ENCODE measurements at regions not wholly inside any gene's neighbourhood (a gene's known extent, or its start where the extent isn't known, plus 50 kb on each side); places are given as distances from the start of the nearest gene placed in this dataset.

GRCh38 chr4:180567080-180567479 is 1676.1 kb upstream of the TENM3 start:
- no peaks in the 10 kb centered on the region for H3K27me3 Mint-ChIP-seq

GRCh38 chr4:180571516-180572055 is 1671.6 kb upstream of the TENM3 start:
- ATAC-seq (ENCODE audit: low read depth in 2 of 2): no peak
- Mint-ChIP-seq H3K4me3 (no peak overlapping the region), H3K4me1 (no peaks in the 10 kb centered on the region)

More at GRCh38 chr4:180567080-180567479, 1676.1 kb upstream of the TENM3 start:
- H3K36me3 ChIP-seq (ENCODE audit: control insufficient read depth, insufficient read depth, low read length): no peaks in the 10 kb centered on the region
- no peak overlapping the region for H3K27ac ChIP-seq (ENCODE audit: insufficient read depth, low read length, poor library complexity, severe bottlenecking)
- Mint-ChIP-seq H3K36me3 (no peaks in the 10 kb centered on the region), H3K4me1 (no peaks in the 10 kb centered on the region), H3K4me3 (no peak overlapping the region), H3K9me3 (peaks cover 0 to 13% (median 8%) of the 10 kb centered on the region in 7 donors), H3K27ac (no peak overlapping the region)
- ATAC-seq (ENCODE audit: low read depth in 2 of 2) (no peak), DNase-seq (no peak)
- no peak overlapping the region for H3K4me3 ChIP-seq (ENCODE audit: low read depth, low read length)
- H3K9me3 ChIP-seq (ENCODE audit: control insufficient read depth in 2 of 2, low read length in 2 of 2): no peaks in the 10 kb centered on the region
- H3K27me3 ChIP-seq (ENCODE audit: control insufficient read depth, insufficient read depth, low read length): no peaks in the 10 kb centered on the region
- no peaks in the 10 kb centered on the region for H3K4me1 ChIP-seq (ENCODE audit: control insufficient read depth, insufficient read depth, low read length, poor library complexity, severe bottlenecking)

GRCh38 chr4:180578175-180578574 is 1665.0 kb upstream of the TENM3 start:
- Histone ChIP-seq H3K27ac (ENCODE audit: insufficient read depth, low read length, poor library complexity, severe bottlenecking) (no peak overlapping the region), H3K4me3 (ENCODE audit: low read depth, low read length) (no peak overlapping the region), H3K4me1 (ENCODE audit: control insufficient read depth, insufficient read depth, low read length, poor library complexity, severe bottlenecking) (no peaks in the 10 kb centered on the region), H3K27me3 (ENCODE audit: control insufficient read depth, insufficient read depth, low read length) (no peaks in the 10 kb centered on the region), H3K9me3 (ENCODE audit: control insufficient read depth in 2 of 2, low read length in 2 of 2) (peaks cover 4% of the 10 kb centered on the region in 2 experiments), H3K36me3 (ENCODE audit: control insufficient read depth, insufficient read depth, low read length) (no peaks in the 10 kb centered on the region)
- no peak for DNase-seq
- no peak for ATAC-seq (ENCODE audit: low read depth in 2 of 2)
- Mint-ChIP-seq H3K4me3 (no peak overlapping the region), H3K4me1 (no peaks in the 10 kb centered on the region), H3K9me3 (peaks cover 0 to 15% (median 3%) of the 10 kb centered on the region in 7 donors), H3K36me3 (no peaks in the 10 kb centered on the region), H3K27me3 (no peaks in the 10 kb centered on the region), H3K27ac (no peak overlapping the region)

More at GRCh38 chr4:180571516-180572055, 1671.6 kb upstream of the TENM3 start:
- peaks cover 0 to 2% of the 10 kb centered on the region in 2 experiments for H3K9me3 ChIP-seq (ENCODE audit: control insufficient read depth in 2 of 2, low read length in 2 of 2)
- H3K4me1 ChIP-seq (ENCODE audit: control insufficient read depth, insufficient read depth, low read length, poor library complexity, severe bottlenecking): no peaks in the 10 kb centered on the region
- no peak for DNase-seq
- Mint-ChIP-seq H3K27me3 (no peaks in the 10 kb centered on the region), H3K36me3 (no peaks in the 10 kb centered on the region), H3K27ac (no peak overlapping the region), H3K9me3 (peaks cover 0 to 16% (median 7%) of the 10 kb centered on the region in 7 donors)
- no peak overlapping the region for H3K4me3 ChIP-seq (ENCODE audit: low read depth, low read length)
- H3K27me3 ChIP-seq (ENCODE audit: control insufficient read depth, insufficient read depth, low read length): no peaks in the 10 kb centered on the region
- no peak overlapping the region for H3K27ac ChIP-seq (ENCODE audit: insufficient read depth, low read length, poor library complexity, severe bottlenecking)
- H3K36me3 ChIP-seq (ENCODE audit: control insufficient read depth, insufficient read depth, low read length): no peaks in the 10 kb centered on the region

- no peaks in the 10 kb centered on the region for H3K27me3 Mint-ChIP-seq
- no peaks in the 10 kb centered on the region for H3K4me1 Mint-ChIP-seq
- DNase-seq (no peak), ATAC-seq (ENCODE audit: low read depth in 2 of 2) (no peak)
- Histone ChIP-seq H3K4me3 (ENCODE audit: low read depth, low read length) (no peak overlapping the region), H3K4me1 (ENCODE audit: control insufficient read depth, insufficient read depth, low read length, poor library complexity, severe bottlenecking) (no peaks in the 10 kb centered on the region), H3K9me3 (ENCODE audit: control insufficient read depth in 2 of 2, low read length in 2 of 2) (peaks cover 3 to 4% of the 10 kb centered on the region in 2 experiments), H3K36me3 (ENCODE audit: control insufficient read depth, insufficient read depth, low read length) (no peaks in the 10 kb centered on the region), H3K27me3 (ENCODE audit: control insufficient read depth, insufficient read depth, low read length) (no peaks in the 10 kb centered on the region), H3K27ac (ENCODE audit: insufficient read depth, low read length, poor library complexity, severe bottlenecking) (no peak overlapping the region)
- no peak overlapping the region for H3K4me3 Mint-ChIP-seq
- H3K36me3 Mint-ChIP-seq: no peaks in the 10 kb centered on the region
- no peak overlapping the region for H3K27ac Mint-ChIP-seq
- peaks cover 0 to 8% (median 2%) of the 10 kb centered on the region in 7 donors for H3K9me3 Mint-ChIP-seq
Measured at GRCh38 chr4:180581061-180581460, 1662.1 kb upstream of the TENM3 start.

- Mint-ChIP-seq H3K9me3 (peaks cover 0 to 11% (median 3%) of the 10 kb centered on the region in 7 donors), H3K27me3 (no peaks in the 10 kb centered on the region), H3K36me3 (no peaks in the 10 kb centered on the region), H3K4me3 (no peak overlapping the region), H3K4me1 (no peaks in the 10 kb centered on the region), H3K27ac (no peak overlapping the region)
- Histone ChIP-seq H3K36me3 (ENCODE audit: control insufficient read depth, insufficient read depth, low read length) (no peaks in the 10 kb centered on the region), H3K4me1 (ENCODE audit: control insufficient read depth, insufficient read depth, low read length, poor library complexity, severe bottlenecking) (no peaks in the 10 kb centered on the region), H3K27me3 (ENCODE audit: control insufficient read depth, insufficient read depth, low read length) (no peaks in the 10 kb centered on the region), H3K9me3 (ENCODE audit: control insufficient read depth in 2 of 2, low read length in 2 of 2) (no peaks in the 10 kb centered on the region), H3K4me3 (ENCODE audit: low read depth, low read length) (no peak overlapping the region), H3K27ac (ENCODE audit: insufficient read depth, low read length, poor library complexity, severe bottlenecking) (no peak overlapping the region)
- ATAC-seq (ENCODE audit: low read depth in 2 of 2) (no peak), DNase-seq (no peak)
Measured at GRCh38 chr4:180587379-180587778, 1655.8 kb upstream of the TENM3 start.

GRCh38 chr4:180589575-180589974 is 1653.6 kb upstream of the TENM3 start:
- H3K27ac ChIP-seq (ENCODE audit: insufficient read depth, low read length, poor library complexity, severe bottlenecking): no peak overlapping the region
- no peaks in the 10 kb centered on the region for H3K4me1 ChIP-seq (ENCODE audit: control insufficient read depth, insufficient read depth, low read length, poor library complexity, severe bottlenecking)
- peaks cover 0 to 16% (median 8%) of the 10 kb centered on the region in 7 donors for H3K9me3 Mint-ChIP-seq
- no peak overlapping the region for H3K4me3 Mint-ChIP-seq
- DNase-seq (no peak), ATAC-seq (ENCODE audit: low read depth in 2 of 2) (no peak)
- no peak overlapping the region for H3K4me3 ChIP-seq (ENCODE audit: low read depth, low read length)
- no peaks in the 10 kb centered on the region for H3K4me1 Mint-ChIP-seq
- H3K36me3 ChIP-seq (ENCODE audit: control insufficient read depth, insufficient read depth, low read length): no peaks in the 10 kb centered on the region
- H3K27me3 ChIP-seq (ENCODE audit: control insufficient read depth, insufficient read depth, low read length): no peaks in the 10 kb centered on the region
- H3K27me3 Mint-ChIP-seq: no peaks in the 10 kb centered on the region
- no peaks in the 10 kb centered on the region for H3K36me3 Mint-ChIP-seq
- H3K9me3 ChIP-seq (ENCODE audit: control insufficient read depth in 2 of 2, low read length in 2 of 2): no peaks in the 10 kb centered on the region
- no peak overlapping the region for H3K27ac Mint-ChIP-seq

- no peaks in the 10 kb centered on the region for H3K27me3 ChIP-seq (ENCODE audit: control insufficient read depth, insufficient read depth, low read length)
- no peaks in the 10 kb centered on the region for H3K9me3 ChIP-seq (ENCODE audit: control insufficient read depth in 2 of 2, low read length in 2 of 2)
- H3K4me1 Mint-ChIP-seq: no peaks in the 10 kb centered on the region
- no peaks in the 10 kb centered on the region for H3K36me3 ChIP-seq (ENCODE audit: control insufficient read depth, insufficient read depth, low read length)
- no peaks in the 10 kb centered on the region for H3K36me3 Mint-ChIP-seq
- H3K9me3 Mint-ChIP-seq: peaks cover 1 to 24% (median 9%) of the 10 kb centered on the region in 7 donors
- H3K27ac ChIP-seq (ENCODE audit: insufficient read depth, low read length, poor library complexity, severe bottlenecking): no peak overlapping the region
- no peak overlapping the region for H3K4me3 ChIP-seq (ENCODE audit: low read depth, low read length)
- H3K27me3 Mint-ChIP-seq: no peaks in the 10 kb centered on the region
- H3K27ac Mint-ChIP-seq: no peak overlapping the region
- no peak overlapping the region for H3K4me3 Mint-ChIP-seq
- ATAC-seq (ENCODE audit: low read depth in 2 of 2) (no peak), DNase-seq (no peak)
- no peaks in the 10 kb centered on the region for H3K4me1 ChIP-seq (ENCODE audit: control insufficient read depth, insufficient read depth, low read length, poor library complexity, severe bottlenecking)
Measured at GRCh38 chr4:180596888-180597483, 1646.2 kb upstream of the TENM3 start.

- Mint-ChIP-seq H3K27ac (no peak overlapping the region), H3K9me3 (peaks cover 5 to 19% (median 9%) of the 10 kb centered on the region in 7 donors), H3K4me1 (no peaks in the 10 kb centered on the region), H3K4me3 (no peak overlapping the region), H3K36me3 (no peaks in the 10 kb centered on the region), H3K27me3 (no peaks in the 10 kb centered on the region)
- H3K4me3 ChIP-seq (ENCODE audit: low read depth, low read length): no peak overlapping the region
- no peaks in the 10 kb centered on the region for H3K27me3 ChIP-seq (ENCODE audit: control insufficient read depth, insufficient read depth, low read length)
- no peak for ATAC-seq (ENCODE audit: low read depth in 2 of 2)
- H3K9me3 ChIP-seq (ENCODE audit: control insufficient read depth in 2 of 2, low read length in 2 of 2): no peaks in the 10 kb centered on the region
- no peak overlapping the region for H3K27ac ChIP-seq (ENCODE audit: insufficient read depth, low read length, poor library complexity, severe bottlenecking)
- H3K36me3 ChIP-seq (ENCODE audit: control insufficient read depth, insufficient read depth, low read length): no peaks in the 10 kb centered on the region
- DNase-seq: no peak
- H3K4me1 ChIP-seq (ENCODE audit: control insufficient read depth, insufficient read depth, low read length, poor library complexity, severe bottlenecking): no peaks in the 10 kb centered on the region
Measured at GRCh38 chr4:180598281-180598680, 1644.9 kb upstream of the TENM3 start.
